HCT116 (cell line): ENCODE measurements at regions not wholly inside any gene's neighbourhood (a gene's known extent, or its start where the extent isn't known, plus 50 kb on each side); places are given as distances from the start of the nearest gene placed in this dataset.

Experiments
- ATAC-seq: fragments of 200-7000 bp; cut with Tn5 transposase; 2 replicates; pipeline ENCODE4 v1.9.1; 2020; ENCODE audit warnings: mild to moderate bottlenecking, moderate library complexity
- BruUV-seq: library from RNA; stranded (reverse); fragments of 400-500 nt; replicated peaks from 2 replicates; lab custom pipeline; 2021; lab: Mats Ljungman, UMichigan
- CTCF ChIA-PET: fragments of 300-600 bp; sonication (Branson Sonifier 250); formaldehyde crosslinking; loops from one replicate; lab custom pipeline; 2021; ENCODE audit warnings: antibody characterized with exemption; lab: Charles Lee
- POLR2A ChIA-PET: fragments of 300-600, 350-600 bp; sonication (Branson Sonifier 250); formaldehyde crosslinking; loops from one replicate; lab custom pipeline; 2021; ENCODE audit warnings: antibody characterized with exemption; lab: Charles Lee
- RAD21 ChIA-PET, 2 experiments: fragments of 300-600 bp; sonication (Branson Sonifier 250); formaldehyde crosslinking; loops; one replicate each; lab custom pipeline; 2023; ENCODE audit warnings: low total read pairs in 2 of 2; ENCODE audit not compliant: uncharacterized antibody in 2 of 2, unreplicated experiment in 2 of 2, low non-redundant PET in 1 of 2; lab: Charles Lee
- DNase-seq: peaks from one replicate; pipeline ENCODE4 v3.0.0-alpha.2; 2010; ENCODE audit warnings: low read depth, low spot score
- H2AFZ ChIP-seq: fragments of 200-600 bp; shearing (Covaris generic), sonication (generic); 2 replicates; pipeline ENCODE4 v1.6.1; 2017; ENCODE audit warnings: low read depth, mixed run types, mixed read lengths, antibody characterized with exemption, low read length; ENCODE audit not compliant: poor library complexity, severe bottlenecking
- H3K27ac ChIP-seq: 2 replicates; pipeline ENCODE4 v1.5.1; 2012; ENCODE audit warnings: low read depth, low read length
- H3K27me3 ChIP-seq: fragments of 200-600 bp; sonication (generic); 2 replicates; pipeline ENCODE4 v1.6.1; 2016; ENCODE audit warnings: mixed run types, low read length, mixed read lengths; ENCODE audit not compliant: insufficient read depth
- H3K36me3 ChIP-seq, 2 experiments: fragments of 200-500 bp in 1 of 2; fragments of 200-600 bp in 1 of 2; sonication (Bioruptor generic) in 1 of 2; sonication (generic) in 1 of 2; 2 replicates each; pipeline versions ENCODE4 v1.5.1 to v1.6.1; 2014 to 2016; ENCODE audit warnings: low read length in 2 of 2, inconsistent platforms in 1 of 2, mixed read lengths in 1 of 2, mixed run types in 1 of 2; ENCODE audit not compliant: insufficient read depth in 2 of 2, control insufficient read depth in 1 of 2
- H3K4me1 ChIP-seq, 2 experiments: fragments of 200-600 bp in 1 of 2; sonication (generic) in 1 of 2; 2 replicates each; pipeline versions ENCODE4 v1.5.1 to v1.6.1; 2012 to 2017; ENCODE audit warnings: low read length in 2 of 2, inconsistent platforms in 1 of 2, mild to moderate bottlenecking in 1 of 2, mixed read lengths in 1 of 2, mixed run types in 1 of 2, moderate library complexity in 1 of 2; ENCODE audit not compliant: insufficient read depth in 2 of 2, control insufficient read depth in 1 of 2
- H3K4me2 ChIP-seq: fragments of 200-600 bp; sonication (generic); 2 replicates; pipeline ENCODE4 v1.6.1; 2017; ENCODE audit warnings: mixed run types, low read length, mixed read lengths
- H3K4me3 ChIP-seq, 2 experiments: fragments of 200-600 bp in 1 of 2; sonication (generic) in 1 of 2; replicated peaks in 1 of 2; 2 replicates each; pipeline ENCODE4 v1.5.1; 2011 to 2016; ENCODE audit warnings: low read length in 2 of 2, control low read depth in 1 of 2, low read depth in 1 of 2, mild to moderate bottlenecking in 1 of 2, mixed read lengths in 1 of 2, mixed run types in 1 of 2
- H3K79me2 ChIP-seq: fragments of 200-600 bp; sonication (generic); 2 replicates; pipeline ENCODE4 v1.6.1; 2017; ENCODE audit warnings: mild to moderate bottlenecking, mixed run types, low read length, moderate library complexity, mixed read lengths; ENCODE audit not compliant: insufficient read depth
- H3K9ac ChIP-seq: fragments of 200-600 bp; sonication (generic); 2 replicates; pipeline ENCODE4 v1.6.1; 2016; ENCODE audit warnings: low read length, mixed read lengths
- H3K9me2 ChIP-seq: fragments of 200-600 bp; sonication (generic), shearing (Covaris generic); 2 replicates; pipeline ENCODE4 v1.6.1; 2017; ENCODE audit warnings: mixed run types, mild to moderate bottlenecking, moderate library complexity; ENCODE audit not compliant: insufficient read depth
- H3K9me3 ChIP-seq, 2 experiments: fragments of 200-500 bp in 1 of 2; fragments of 200-600 bp in 1 of 2; sonication (Bioruptor generic) in 1 of 2; sonication (generic) in 1 of 2; 2 replicates each; pipeline ENCODE4 v1.6.1; 2014 to 2017; ENCODE audit warnings: low read length in 2 of 2, mixed read lengths in 2 of 2, inconsistent platforms in 1 of 2, low read depth in 1 of 2, mild to moderate bottlenecking in 1 of 2, mixed run types in 1 of 2, moderate library complexity in 1 of 2; ENCODE audit not compliant: control insufficient read depth in 1 of 2, insufficient read depth in 1 of 2
- H4K20me1 ChIP-seq: fragments of 200-600 bp; sonication (generic), shearing (Covaris generic); 2 replicates; pipeline ENCODE4 v1.6.1; 2017; ENCODE audit warnings: mixed run types, mild to moderate bottlenecking, moderate library complexity; ENCODE audit not compliant: insufficient read depth
- ELF1 ChIP-seq: IDR thresholded peaks from 2 replicates; pipeline ENCODE4 v1.6.1; 2012; ENCODE audit warnings: low read depth, borderline replicate concordance
- JUND ChIP-seq: IDR thresholded peaks from 2 replicates; pipeline ENCODE4 v1.6.1; 2012
- POLR2A ChIP-seq: IDR thresholded peaks from 2 replicates; pipeline ENCODE4 v1.7.0; 2011; ENCODE audit warnings: borderline replicate concordance; ENCODE audit not compliant: insufficient read depth, insufficient read length; ENCODE audit errors: extremely low read depth
- ZNF274 ChIP-seq: fragments of 200-500 bp; sonication (Bioruptor generic); IDR thresholded peaks from 2 replicates; pipeline ENCODE4 v1.6.1; 2014; ENCODE audit warnings: mild to moderate bottlenecking, low read depth, low read length, inconsistent platforms
- intact Hi-C: fragments of 100-400 bp; cut with micrococcal nuclease; formaldehyde crosslinking; loops from 2 replicates; pipeline ENCODE4 v1.10.0; 2022
- TF ChIP-seq, protein P1 (sequence below): IDR thresholded peaks from 2 replicates; pipeline ENCODE4 v1.6.1; 2012; ENCODE audit warnings: low read depth
- TF ChIP-seq, protein P2 (sequence below): IDR thresholded peaks from 2 replicates; pipeline ENCODE4 v1.6.1; 2011; ENCODE audit warnings: mild to moderate bottlenecking, low read length, moderate library complexity; ENCODE audit not compliant: insufficient replicate concordance; ENCODE audit errors: extremely low read depth

DNA sequence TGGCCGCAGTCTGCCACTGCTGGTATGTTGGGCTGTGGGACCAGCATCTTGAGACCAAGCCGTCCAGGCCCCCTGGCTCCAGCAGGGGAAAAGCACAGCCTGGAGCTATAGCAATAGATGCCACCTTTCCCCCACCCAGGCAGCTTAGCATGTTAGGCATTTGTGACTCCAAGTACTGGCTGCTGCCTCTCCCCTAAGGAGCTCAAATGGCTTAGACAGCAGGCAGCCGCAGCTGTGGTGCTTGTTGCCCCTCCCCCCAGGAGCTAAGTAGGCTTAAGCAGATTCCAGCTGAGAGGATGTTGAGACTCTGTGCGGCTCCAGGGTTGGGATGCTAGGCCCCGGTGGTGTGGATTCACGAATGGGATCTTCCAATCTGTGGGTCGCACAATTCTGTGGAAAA, 88.8 kb upstream of the ANKFN1 start (continued):
- TF ChIP-seq, protein P1, sequence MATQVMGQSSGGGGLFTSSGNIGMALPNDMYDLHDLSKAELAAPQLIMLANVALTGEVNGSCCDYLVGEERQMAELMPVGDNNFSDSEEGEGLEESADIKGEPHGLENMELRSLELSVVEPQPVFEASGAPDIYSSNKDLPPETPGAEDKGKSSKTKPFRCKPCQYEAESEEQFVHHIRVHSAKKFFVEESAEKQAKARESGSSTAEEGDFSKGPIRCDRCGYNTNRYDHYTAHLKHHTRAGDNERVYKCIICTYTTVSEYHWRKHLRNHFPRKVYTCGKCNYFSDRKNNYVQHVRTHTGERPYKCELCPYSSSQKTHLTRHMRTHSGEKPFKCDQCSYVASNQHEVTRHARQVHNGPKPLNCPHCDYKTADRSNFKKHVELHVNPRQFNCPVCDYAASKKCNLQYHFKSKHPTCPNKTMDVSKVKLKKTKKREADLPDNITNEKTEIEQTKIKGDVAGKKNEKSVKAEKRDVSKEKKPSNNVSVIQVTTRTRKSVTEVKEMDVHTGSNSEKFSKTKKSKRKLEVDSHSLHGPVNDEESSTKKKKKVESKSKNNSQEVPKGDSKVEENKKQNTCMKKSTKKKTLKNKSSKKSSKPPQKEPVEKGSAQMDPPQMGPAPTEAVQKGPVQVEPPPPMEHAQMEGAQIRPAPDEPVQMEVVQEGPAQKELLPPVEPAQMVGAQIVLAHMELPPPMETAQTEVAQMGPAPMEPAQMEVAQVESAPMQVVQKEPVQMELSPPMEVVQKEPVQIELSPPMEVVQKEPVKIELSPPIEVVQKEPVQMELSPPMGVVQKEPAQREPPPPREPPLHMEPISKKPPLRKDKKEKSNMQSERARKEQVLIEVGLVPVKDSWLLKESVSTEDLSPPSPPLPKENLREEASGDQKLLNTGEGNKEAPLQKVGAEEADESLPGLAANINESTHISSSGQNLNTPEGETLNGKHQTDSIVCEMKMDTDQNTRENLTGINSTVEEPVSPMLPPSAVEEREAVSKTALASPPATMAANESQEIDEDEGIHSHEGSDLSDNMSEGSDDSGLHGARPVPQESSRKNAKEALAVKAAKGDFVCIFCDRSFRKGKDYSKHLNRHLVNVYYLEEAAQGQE = no peak
- no peak for TF ChIP-seq ZNF274
- no peak for TF ChIP-seq ELF1

DNA sequence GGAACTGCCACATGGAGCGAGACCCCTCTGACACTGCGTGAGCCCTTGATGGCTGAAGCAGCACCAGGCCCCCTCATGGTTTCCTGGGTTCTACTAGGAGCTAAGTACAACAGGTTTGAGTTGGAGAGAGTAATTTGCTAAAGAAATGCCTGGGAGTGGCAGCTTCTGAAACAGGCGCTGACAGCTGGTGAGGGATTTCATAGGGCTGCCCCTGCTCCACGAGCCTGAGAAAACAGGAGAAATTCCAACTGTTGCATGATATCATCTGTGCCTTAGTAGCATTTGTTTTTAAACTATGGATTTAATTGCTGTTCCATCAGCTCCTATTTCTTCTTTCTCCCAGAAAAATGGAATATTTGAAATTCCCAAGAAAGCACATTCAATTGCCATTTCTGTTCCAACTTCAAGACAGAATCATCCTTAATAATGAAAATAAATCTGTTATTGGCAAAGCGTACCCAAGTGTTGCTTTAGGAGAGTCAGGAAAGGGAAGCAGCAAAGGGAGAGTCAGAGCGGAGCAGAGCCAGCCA, 78.8 kb upstream of the ANKFN1 start:
- Histone ChIP-seq H2AFZ (no peak overlapping the region), H3K9ac (no peak overlapping the region), H4K20me1 (no peaks in the 10 kb centered on the region), H3K27me3 (no peaks in the 10 kb centered on the region), H3K36me3 (no peaks in the 10 kb centered on the region), H3K4me1 (no peaks in the 10 kb centered on the region), H3K9me3 (no peaks in the 10 kb centered on the region), H3K4me2 (no peak overlapping the region), H3K79me2 (no peaks in the 10 kb centered on the region), H3K27ac (no peak overlapping the region)
- BruUV-seq = no TSS peak
- RAD21 ChIA-PET = no interaction called here
- POLR2A ChIA-PET = no interaction called here
- DNase-seq (no peak), ATAC-seq (no peak)
- CTCF ChIA-PET = no interaction called here
- intact Hi-C loops = no loop called here
- TF ChIP-seq POLR2A (no peak), JUND (no peak)
- TF ChIP-seq, protein P2, sequence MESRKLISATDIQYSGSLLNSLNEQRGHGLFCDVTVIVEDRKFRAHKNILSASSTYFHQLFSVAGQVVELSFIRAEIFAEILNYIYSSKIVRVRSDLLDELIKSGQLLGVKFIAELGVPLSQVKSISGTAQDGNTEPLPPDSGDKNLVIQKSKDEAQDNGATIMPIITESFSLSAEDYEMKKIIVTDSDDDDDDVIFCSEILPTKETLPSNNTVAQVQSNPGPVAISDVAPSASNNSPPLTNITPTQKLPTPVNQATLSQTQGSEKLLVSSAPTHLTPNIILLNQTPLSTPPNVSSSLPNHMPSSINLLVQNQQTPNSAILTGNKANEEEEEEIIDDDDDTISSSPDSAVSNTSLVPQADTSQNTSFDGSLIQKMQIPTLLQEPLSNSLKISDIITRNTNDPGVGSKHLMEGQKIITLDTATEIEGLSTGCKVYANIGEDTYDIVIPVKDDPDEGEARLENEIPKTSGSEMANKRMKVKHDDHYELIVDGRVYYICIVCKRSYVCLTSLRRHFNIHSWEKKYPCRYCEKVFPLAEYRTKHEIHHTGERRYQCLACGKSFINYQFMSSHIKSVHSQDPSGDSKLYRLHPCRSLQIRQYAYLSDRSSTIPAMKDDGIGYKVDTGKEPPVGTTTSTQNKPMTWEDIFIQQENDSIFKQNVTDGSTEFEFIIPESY = no peak
- TF ChIP-seq, all 23 proteins: peak for 0
- no peak overlapping the region for H3K4me3 ChIP-seq
- H3K9me2 ChIP-seq = no peaks in the 10 kb centered on the region
